RKO (cell line): ENCODE measurements at regions not wholly inside any gene's neighbourhood (a gene's known extent, or its start where the extent isn't known, plus 50 kb on each side); places are given as distances from the start of the nearest gene placed in this dataset.

Source experiments
- DNase-seq: peaks from one replicate; pipeline ENCODE4 v3.0.0-alpha.2; 2016; ENCODE audit warnings: low spot score

GRCh38 chr4:31275906-31276305 is 555.7 kb downstream of the PCDH7 start:
- DNase-seq: no peak

DNA sequence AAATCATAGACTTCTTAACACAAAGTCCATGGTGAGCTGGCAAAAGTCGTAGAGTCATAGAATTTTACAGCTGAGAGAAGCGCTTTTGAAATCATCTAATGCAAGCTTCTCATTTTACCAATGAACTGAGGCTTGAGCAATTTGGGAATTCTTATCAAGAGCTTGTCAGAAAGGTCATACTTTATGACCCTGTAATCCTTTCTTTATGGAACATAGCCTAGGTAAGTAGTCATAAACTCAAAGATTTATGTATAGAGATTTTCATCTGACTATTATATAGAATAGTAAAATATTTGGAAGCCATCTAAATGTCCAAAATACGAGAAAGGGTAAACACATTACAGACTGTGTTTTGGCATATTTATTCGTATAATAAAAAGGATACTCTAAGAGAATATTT is 563.5 kb downstream of the PCDH7 start:
- no peak for DNase-seq

DNA sequence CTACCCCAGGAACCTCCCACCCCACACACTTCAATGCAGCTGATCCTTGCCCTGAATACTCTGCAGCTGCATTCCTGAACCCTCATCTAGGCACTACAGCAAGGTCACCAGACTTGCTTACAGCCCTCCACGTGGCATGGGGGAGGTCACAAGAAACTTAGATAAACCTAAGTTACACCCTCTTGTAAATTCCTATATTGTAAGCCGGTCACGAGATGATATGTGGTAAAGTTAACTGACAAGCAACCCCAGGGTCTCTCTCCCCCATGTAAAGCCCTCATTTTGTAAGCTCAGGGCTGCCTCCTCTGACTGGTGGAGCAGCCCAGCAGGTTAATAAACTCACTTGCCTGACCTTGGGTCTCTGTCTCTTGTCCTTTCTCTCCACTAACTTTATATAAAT is 570.7 kb downstream of the PCDH7 start:
- no peak for DNase-seq

DNA sequence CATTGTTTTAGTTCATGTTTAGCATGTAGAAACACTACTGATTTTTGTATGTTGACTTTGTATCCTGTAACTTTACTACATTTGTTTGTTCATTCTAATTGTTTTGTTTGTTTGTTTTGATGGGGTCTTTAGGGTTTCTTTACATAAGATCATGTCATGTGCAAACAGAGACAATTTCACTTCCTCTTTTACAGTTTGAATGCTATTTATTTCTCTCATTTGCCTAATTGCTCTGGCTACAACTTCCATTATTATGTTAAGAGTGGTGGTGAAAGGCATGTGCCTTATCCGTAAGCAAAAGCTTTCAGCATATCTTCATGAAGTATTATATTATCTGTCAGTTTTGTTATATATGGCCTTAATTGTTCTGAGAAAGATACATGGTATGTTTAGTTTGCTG is 571.1 kb downstream of the PCDH7 start:
- DNase-seq: no peak

GRCh38 chr4:31294655-31295480 is 574.7 kb downstream of the PCDH7 start:
- DNase-seq: no peak

DNA sequence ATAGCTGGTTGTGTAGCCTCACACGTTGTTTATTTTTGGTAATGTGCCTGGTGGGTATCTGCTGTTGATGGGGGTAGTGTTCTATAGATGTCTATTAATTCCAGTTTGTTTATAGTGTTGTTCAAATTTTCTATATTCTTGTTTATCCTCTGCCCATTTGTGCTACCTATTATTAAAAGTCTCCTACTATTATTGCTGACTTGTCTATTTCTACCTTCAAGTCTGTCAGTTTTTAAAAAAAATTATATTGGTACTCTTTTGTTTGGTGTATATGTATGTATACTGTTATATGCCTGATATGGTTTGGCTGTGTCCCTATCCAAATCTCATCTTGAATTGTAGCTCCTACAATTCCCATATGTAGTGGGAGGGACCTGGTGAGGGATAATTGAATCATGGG is 578.6 kb downstream of the PCDH7 start:
- DNase-seq: no peak

- no peak for DNase-seq
Measured at GRCh38 chr4:31307029-31307428, 586.9 kb downstream of the PCDH7 start.

DNA sequence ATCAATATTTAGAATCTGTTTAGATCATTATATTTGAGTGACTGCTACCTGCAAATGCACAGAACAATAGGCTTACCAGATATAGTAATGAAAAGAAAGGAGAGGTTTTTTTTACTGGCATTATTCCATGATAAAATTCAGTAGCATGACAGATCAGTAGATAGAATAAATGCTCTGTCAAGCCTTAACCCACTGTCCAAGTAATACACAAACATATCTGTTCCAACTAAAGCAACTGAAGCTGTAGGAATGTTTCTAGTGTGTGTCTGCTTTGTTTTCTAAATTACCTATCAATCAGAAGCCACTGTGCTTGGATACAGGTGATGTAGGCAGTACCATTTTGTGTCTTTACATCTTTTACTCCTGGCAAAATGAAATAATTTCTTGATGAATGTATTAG is 604.6 kb downstream of the PCDH7 start:
- no peak for DNase-seq

- DNase-seq: no peak
Measured at GRCh38 chr4:31325300-31325699, 605.1 kb downstream of the PCDH7 start.

DNA sequence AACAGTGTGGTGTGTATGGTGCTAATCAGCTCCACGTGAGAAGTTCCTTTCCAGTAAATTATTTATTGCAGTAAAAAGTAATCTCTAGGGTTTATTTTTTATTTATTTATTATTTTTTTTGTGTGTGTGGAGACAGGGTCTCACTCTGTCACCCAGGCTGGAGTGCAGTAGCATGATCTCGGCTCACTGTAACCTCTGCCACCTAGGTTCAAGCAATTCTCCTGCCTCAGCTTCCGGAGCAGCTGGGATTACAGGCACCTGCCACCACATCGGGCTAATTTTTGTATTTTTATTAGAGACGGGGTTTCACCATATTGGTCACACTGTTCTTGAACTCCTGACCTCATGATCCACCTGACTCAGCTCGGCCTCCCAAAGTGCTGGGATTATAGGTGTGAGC is 606.9 kb downstream of the PCDH7 start:
- no peak for DNase-seq

DNA sequence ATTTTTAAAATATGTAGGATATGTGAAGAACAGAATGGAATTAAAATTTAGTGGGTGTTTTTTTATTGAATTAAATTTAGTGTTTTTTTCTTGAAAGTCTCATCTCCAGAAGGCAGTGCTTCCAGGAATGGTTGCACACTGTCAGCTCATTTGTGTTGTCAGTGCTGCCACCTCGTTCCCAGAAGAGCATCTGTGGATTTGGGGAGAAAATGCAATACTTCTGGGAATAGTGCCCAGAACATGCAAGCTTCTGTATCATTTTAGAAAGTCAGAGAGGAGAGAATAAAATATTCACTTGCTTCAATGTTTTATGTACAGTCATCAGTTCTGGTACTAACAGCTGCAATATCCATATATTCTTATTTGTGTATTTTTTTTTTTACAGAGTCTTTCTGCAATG is 608.8 kb downstream of the PCDH7 start:
- no peak for DNase-seq

DNA sequence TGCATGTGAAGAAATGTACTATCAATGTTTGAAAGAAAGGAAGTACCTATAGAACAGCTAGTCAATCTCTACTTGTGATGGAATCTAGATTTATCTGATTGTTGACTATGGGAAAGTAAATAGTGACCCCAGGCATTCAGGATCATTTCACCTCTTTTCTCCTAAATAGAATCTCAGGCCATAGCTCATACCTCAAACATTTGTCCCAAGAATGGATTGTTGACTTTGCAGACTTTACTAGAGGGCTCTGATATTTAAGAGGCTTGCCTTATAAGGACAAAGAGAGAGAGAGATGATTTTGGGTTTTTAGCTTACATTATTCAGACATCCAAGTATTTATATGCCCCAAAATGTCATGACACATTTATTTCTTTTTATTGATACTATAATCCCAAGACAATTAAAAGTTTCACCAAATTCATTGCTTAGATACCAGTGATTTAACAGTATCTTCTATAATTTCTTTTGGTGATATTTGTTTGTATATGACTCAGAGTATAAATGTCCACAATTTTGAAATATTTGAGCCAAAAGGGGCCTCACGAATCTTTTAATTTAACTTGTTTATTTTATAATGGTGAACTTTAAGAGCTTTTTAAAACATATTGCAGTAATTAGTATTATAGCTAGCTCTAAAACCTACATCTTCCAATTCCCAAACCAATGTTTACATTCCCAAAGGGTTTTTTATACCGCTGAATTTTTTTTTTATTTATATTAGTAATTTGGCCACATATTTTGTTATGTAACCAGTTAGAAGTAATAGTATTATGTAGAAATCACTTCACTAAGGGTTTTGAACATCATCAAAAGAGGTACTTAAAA is 614.1 kb downstream of the PCDH7 start:
- no peak for DNase-seq

- no peak for DNase-seq
Measured at GRCh38 chr4:31338000-31338399, 617.8 kb downstream of the PCDH7 start.

DNA sequence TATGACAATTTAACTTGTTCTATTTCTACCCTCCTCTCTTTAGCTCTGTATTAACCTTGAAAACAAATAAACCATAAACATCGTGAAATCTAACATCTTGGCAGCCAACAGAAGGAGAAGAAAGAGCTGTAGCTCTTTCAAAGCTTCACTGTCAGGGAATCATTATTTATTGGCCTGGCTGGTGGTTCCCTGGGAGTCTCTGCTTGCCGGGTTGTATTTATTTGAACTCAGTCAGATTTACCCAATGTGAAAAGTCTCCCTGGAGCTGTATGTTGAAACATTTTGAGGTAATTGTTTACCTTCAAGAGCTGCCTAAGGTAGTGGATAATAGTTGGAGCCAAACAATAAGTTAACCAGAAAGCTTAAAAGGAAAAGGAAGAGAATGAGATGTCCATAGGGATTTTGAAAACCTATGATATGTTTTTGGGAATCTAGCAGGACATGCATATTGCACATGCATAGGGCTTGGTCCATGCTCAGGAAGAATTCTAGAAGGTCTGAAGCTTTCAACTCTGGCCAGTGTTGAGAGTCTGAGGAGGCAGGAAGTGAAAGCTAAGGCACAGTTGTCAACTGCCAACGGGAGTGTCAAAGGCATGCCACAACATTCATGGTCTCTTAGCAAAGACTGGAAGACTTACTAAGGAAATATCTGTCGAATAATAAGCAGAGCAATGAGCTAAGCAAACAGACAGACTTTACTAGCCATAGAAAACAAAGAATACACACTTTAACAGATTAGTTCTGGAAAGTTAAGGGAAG is 621.6 kb downstream of the PCDH7 start:
- no peak for DNase-seq

DNA sequence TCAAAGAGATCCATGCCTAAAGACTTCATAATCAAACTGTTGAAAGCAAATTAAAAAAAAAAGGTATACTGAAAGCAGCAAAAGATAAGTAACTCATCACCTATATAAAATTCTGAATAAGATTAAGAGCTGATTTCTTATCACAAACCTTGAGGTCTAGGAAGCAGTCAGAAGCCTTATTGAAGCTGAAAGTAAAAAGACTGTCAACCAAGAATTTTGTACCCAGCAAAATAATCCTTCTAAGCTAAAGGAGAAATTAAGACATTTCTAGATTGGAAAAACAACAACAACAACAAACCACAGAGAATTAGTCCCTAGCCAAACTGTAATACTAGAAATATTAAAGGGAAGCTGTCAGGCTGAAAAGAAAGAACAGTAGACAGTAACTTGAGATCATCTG is 622.9 kb downstream of the PCDH7 start:
- no peak for DNase-seq

DNA sequence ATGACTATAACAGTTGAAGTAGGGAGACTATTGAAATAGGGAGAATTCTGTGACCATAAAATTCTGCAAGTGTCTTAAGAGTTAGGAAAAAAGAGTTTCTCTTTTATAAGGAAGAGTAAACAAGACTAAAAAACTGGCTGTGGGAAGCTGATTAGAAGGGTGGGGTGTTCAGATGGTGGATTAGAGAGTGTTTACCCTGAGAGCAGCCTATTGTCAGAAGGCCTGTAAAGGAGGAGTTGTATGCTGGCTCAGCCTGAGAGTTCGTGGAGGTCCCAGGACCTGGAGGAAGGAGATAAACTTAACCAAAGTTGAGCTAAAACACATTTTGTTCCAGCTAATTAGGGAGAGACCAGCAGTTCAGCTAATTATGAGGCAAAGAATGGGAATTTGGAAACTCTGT is 629.7 kb downstream of the PCDH7 start:
- no peak for DNase-seq

GRCh38 chr4:31351695-31352094 is 631.5 kb downstream of the PCDH7 start:
- no peak for DNase-seq

- no peak for DNase-seq
Measured at GRCh38 chr4:31356839-31357238, 636.7 kb downstream of the PCDH7 start.

GRCh38 chr4:31360786-31361185 is 640.6 kb downstream of the PCDH7 start:
- DNase-seq: no peak

- DNase-seq: no peak
Measured at GRCh38 chr4:31362756-31363155, 642.6 kb downstream of the PCDH7 start.

DNA sequence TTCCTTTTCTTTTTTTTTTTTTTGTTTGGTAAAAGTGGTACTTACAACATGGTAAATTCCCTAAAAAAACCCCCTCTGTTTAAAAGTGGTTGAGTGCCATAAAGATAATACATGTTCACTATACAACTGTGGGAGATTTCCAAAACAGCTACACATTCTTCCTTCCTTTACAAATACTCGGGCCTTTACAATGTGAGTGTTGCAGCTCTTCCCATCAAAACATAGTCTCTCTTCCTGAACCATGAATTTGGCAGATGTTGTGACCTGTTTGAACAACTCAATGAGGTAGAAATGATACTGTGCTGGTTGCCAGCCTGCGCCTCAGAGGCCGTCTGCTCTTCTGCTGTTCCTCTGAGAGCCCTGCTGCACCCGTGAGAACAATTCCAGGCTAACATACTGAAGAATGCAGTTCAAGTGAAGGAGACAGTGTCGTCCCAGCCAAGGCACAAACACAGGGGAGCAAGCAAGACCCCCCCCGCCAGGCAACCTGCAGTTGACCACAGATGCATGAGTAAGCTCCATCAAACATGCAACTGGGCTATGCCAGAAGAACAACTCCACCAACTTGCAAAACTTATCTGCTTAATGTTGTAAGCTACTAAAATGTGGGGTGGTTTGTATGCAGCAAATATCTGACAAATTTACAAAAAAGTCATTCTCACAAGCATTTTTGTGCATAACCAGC is 645.0 kb downstream of the PCDH7 start:
- DNase-seq: no peak

DNA sequence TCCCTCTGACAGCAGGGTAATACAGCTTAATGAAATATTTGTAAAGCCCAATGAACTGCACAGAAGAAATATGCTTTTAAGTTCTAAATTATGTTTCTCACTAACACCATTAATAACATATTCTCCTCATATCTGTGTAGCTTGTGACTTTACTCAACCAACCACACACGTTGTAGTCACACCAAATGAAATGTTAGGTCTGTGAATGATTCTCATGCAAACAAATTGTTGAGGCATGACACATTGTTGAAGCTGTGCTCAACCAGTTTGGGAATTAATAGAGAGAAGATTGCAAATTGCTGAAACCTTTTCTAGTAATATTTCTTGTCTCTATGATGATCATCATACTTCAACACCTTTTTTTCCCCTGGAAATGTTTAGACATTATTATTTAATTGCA is 645.9 kb downstream of the PCDH7 start:
- peak; percentile 28 for DNase-seq
